Ovary (tissue), 3 donors: ENCODE measurements at regions not wholly inside any gene's neighbourhood (a gene's known extent, or its start where the extent isn't known, plus 50 kb on each side); places are given as distances from the start of the nearest gene placed in this dataset.

Experiments
- POLR2A ChIP-seq: fragments of 450-650 bp; IDR thresholded peaks from one replicate; pipeline ENCODE4 v1.6.1; 2017; ENCODE audit warnings: antibody characterized with exemption, mild to moderate bottlenecking, moderate library complexity
- TF ChIP-seq, protein P1 (sequence below), 3 donors: fragments of 450-650 bp in 2 of 3; fragments of 200-600 bp in 1 of 3; IDR thresholded peaks; one replicate each; pipeline versions ENCODE4 v1.5.1 to v1.8.0; 2016 to 2022; ENCODE audit warnings: antibody characterized with exemption in 3 of 3, mild to moderate bottlenecking in 1 of 3
- donor health status: DM: no; HTN: no; CAD: no.

DNA sequence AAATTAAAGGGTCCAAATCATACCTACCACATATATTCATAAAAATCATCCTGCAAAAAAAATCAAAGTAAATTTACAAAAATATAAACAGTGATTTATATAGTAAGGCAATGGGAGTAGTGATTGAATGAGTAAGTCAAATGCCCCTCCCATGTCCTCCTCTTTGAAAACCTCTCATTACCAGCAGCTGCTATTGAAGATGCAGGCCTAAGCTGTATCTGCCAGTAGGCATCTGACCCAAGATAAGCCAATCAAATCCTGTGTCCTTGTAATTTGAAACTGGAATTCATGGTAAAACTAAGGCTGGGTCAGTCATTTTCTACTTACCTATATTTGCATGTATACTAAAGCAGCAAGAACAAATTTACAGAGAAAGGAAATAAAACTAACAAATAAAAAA lies 60.4 kb upstream of the POU1F1 start:
- TF ChIP-seq, protein P1, sequence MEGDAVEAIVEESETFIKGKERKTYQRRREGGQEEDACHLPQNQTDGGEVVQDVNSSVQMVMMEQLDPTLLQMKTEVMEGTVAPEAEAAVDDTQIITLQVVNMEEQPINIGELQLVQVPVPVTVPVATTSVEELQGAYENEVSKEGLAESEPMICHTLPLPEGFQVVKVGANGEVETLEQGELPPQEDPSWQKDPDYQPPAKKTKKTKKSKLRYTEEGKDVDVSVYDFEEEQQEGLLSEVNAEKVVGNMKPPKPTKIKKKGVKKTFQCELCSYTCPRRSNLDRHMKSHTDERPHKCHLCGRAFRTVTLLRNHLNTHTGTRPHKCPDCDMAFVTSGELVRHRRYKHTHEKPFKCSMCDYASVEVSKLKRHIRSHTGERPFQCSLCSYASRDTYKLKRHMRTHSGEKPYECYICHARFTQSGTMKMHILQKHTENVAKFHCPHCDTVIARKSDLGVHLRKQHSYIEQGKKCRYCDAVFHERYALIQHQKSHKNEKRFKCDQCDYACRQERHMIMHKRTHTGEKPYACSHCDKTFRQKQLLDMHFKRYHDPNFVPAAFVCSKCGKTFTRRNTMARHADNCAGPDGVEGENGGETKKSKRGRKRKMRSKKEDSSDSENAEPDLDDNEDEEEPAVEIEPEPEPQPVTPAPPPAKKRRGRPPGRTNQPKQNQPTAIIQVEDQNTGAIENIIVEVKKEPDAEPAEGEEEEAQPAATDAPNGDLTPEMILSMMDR (IDR thresholded peaks at IDR 0.05): no peak
- no peak for TF ChIP-seq POLR2A
